ENCODE measurements at regions not wholly inside any gene's neighbourhood (a gene's known extent, or its start where the extent isn't known, plus 50 kb on each side); places are given as distances from the start of the nearest gene placed in this dataset.

GRCh38 chr9:82363682-82364081 lies 375.1 kb downstream of the SPATA31D1 start:
- no peak overlapping the region for H3K4me3 ChIP-seq
- no peaks in the 10 kb centered on the region for H4K20me1 ChIP-seq (replicated peaks; ENCODE audit: control insufficient read depth, insufficient read depth, low read length)
- WGBS (ENCODE audit: insufficient coverage, low coverage, missing lambda C conversion rate), result 1% methylated on average over 5 of the region's 5 CpGs
- no peaks in the 10 kb centered on the region for H3K9me1 ChIP-seq (ENCODE audit: control insufficient read depth, insufficient read depth, low read length)
- H3K36me3 ChIP-seq (ENCODE audit: control insufficient read depth, insufficient read depth, low read length), result no peaks in the 10 kb centered on the region
- H3K27ac ChIP-seq (ENCODE audit: extremely low read depth, low read depth, low read length), result no peak overlapping the region
- ATAC-seq, result no peak
- H3K27me3 ChIP-seq (ENCODE audit: control insufficient read depth in 2 of 2, insufficient read depth in 2 of 2, low read length in 2 of 2), result no peaks in the 10 kb centered on the region
- H3K79me2 ChIP-seq (ENCODE audit: control insufficient read depth, insufficient read depth, low read length), result no peaks in the 10 kb centered on the region
- intact Hi-C loops (cut with micrococcal nuclease), result no loop called here
- FAIRE-seq, result no peak
- H3K4me1 ChIP-seq (replicated peaks in 1 of 2; ENCODE audit: control insufficient read depth in 2 of 2, insufficient read depth in 2 of 2, low read length in 2 of 2), result no peaks in the 10 kb centered on the region
- no peak for DNase-seq (ENCODE audit: extremely low read depth in 1 of 4, low spot score in 3 of 4)
- no peak overlapping the region for H2AFZ ChIP-seq (ENCODE audit: low read depth, low read length)
- in situ Hi-C loops (cut with MboI), result no loop called here
- BruUV-seq (replicated peaks), result no TSS peak
- POLR2A ChIA-PET, result no interaction called here
- TF ChIP-seq HLTF (IDR thresholded peaks at IDR 0.05), result no peak
- TF ChIP-seq SP1 (CRISPR knock-in tag; IDR thresholded peaks at IDR 0.05), result no peak
- TF ChIP-seq MNT (conservative IDR thresholded peaks at IDR 0.05), result no peak
- TF ChIP-seq VEZF1 (CRISPR knock-in tag; IDR thresholded peaks at IDR 0.05), result no peak
- no peak for TF ChIP-seq ZNF347 (CRISPR knock-in tag; IDR thresholded peaks at IDR 0.05; ENCODE audit: low read depth)
- no peak for TF ChIP-seq SMC3 (conservative IDR thresholded peaks at IDR 0.05; ENCODE audit: insufficient read depth, low read depth, low read length)
- no peak for TF ChIP-seq MTA2 (IDR thresholded peaks at IDR 0.05; ENCODE audit: low read depth)
- no peak for TF ChIP-seq ZNF655 (CRISPR knock-in tag; IDR thresholded peaks at IDR 0.05)
- TF ChIP-seq NR1H2 (CRISPR knock-in tag; IDR thresholded peaks at IDR 0.05), result no peak
- no peak for TF ChIP-seq TAF7 (tag; IDR thresholded peaks at IDR 0.05)
- no peak for TF ChIP-seq KLF6 (CRISPR knock-in tag; IDR thresholded peaks at IDR 0.05; ENCODE audit: borderline replicate concordance)
- TF ChIP-seq ZNF239 (CRISPR knock-in tag; IDR thresholded peaks at IDR 0.05), result no peak
- no peaks in the 10 kb centered on the region for H3K9me3 ChIP-seq (replicated peaks; ENCODE audit: control insufficient read depth, insufficient read depth, low read depth, low read length)
- H3K4me2 ChIP-seq (ENCODE audit: insufficient read depth, low read length), result no peak overlapping the region
- no peak overlapping the region for H3K9ac ChIP-seq (ENCODE audit: insufficient read depth in 1 of 2, low read depth in 2 of 2, low read length in 2 of 2)
- CTCF ChIA-PET (ENCODE audit: low intra/inter-chr PET ratio), result no interaction called here

All from K562 (cell line).